Omental fat pad (tissue), 3 donors: ENCODE measurements at regions not wholly inside any gene's neighbourhood (a gene's known extent, or its start where the extent isn't known, plus 50 kb on each side); places are given as distances from the start of the nearest gene placed in this dataset.

Experiments
- ATAC-seq: fragments of 150-250 bp; one replicate; pipeline ENCODE4 v1.9.1; 2016; ENCODE audit warnings: mild to moderate bottlenecking, moderate library complexity; ENCODE audit not compliant: low FRiP score
- DNase-seq: peaks from one replicate; pipeline ENCODE4 v3.0.0-alpha.2; 2019; ENCODE audit warnings: low spot score
- TF ChIP-seq, protein P1 (sequence below), 3 donors: fragments of 450-650 bp; IDR thresholded peaks; one replicate each; pipeline ENCODE4 v1.5.1; 2016 to 2017; ENCODE audit warnings: antibody characterized with exemption in 3 of 3, mild to moderate bottlenecking in 3 of 3, moderate library complexity in 2 of 3

DNA sequence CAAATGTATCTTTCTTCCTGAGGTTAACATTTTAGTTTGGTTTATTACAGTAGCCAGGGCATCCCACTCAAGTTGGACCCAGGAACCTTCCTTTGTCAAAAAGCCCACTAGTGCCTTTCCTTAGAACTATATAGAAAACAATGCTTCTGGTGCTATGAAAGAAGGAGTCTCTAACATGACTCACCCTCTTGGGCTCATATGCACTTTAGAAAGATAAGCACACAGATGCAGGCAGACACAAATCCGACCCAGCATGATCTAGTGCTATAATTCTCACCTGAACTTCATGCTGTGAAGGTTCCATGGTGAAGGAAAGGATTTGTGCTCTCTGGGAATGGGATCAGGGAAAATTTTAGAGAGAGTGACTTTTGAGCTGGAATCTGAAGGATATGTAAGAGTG is 289.4 kb downstream of the ANKRD50 start:
- TF ChIP-seq, protein P1, sequence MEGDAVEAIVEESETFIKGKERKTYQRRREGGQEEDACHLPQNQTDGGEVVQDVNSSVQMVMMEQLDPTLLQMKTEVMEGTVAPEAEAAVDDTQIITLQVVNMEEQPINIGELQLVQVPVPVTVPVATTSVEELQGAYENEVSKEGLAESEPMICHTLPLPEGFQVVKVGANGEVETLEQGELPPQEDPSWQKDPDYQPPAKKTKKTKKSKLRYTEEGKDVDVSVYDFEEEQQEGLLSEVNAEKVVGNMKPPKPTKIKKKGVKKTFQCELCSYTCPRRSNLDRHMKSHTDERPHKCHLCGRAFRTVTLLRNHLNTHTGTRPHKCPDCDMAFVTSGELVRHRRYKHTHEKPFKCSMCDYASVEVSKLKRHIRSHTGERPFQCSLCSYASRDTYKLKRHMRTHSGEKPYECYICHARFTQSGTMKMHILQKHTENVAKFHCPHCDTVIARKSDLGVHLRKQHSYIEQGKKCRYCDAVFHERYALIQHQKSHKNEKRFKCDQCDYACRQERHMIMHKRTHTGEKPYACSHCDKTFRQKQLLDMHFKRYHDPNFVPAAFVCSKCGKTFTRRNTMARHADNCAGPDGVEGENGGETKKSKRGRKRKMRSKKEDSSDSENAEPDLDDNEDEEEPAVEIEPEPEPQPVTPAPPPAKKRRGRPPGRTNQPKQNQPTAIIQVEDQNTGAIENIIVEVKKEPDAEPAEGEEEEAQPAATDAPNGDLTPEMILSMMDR (IDR thresholded peaks at IDR 0.05): no peak
- DNase-seq: no peak
- no peak for ATAC-seq

GRCh38 chr4:124426279-124426678 is 286.3 kb downstream of the ANKRD50 start:
- ATAC-seq: no peak
- TF ChIP-seq, protein P1 (IDR thresholded peaks at IDR 0.05): no peak
- DNase-seq: no peak

DNA sequence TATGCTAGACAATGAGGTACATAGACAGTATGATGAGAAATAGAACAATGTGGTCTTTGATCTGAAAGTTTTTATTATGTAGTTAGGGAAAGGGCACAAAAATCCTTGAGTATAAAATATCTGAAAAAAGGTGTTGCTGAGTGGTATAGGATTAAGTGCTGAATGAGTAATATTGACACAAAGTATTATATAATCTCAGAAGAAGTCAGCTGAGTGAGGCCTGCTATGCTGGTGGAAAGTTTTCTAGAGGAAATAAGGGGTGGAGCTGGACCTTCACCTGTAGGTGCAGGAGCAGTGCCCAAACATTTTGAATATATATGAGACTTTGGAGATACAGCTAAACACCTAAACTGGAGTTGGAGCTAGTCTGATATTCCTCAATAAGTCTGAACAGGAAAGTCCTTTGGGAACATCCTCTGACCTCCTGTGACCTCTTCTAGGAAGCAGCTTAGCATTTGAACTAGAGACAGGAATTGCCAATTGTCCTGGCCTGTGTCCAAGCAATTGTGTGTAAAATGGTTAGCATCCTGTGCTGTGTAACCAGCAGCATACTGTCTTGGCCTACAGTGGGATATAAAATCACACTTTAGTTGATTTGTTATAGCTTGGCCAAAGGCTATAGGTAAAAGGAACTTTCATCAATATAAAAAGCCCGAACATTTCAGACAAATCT is 285.3 kb downstream of the ANKRD50 start:
- DNase-seq (no peak), ATAC-seq (no peak)
- TF ChIP-seq, protein P1 (IDR thresholded peaks at IDR 0.05): no peak

DNA sequence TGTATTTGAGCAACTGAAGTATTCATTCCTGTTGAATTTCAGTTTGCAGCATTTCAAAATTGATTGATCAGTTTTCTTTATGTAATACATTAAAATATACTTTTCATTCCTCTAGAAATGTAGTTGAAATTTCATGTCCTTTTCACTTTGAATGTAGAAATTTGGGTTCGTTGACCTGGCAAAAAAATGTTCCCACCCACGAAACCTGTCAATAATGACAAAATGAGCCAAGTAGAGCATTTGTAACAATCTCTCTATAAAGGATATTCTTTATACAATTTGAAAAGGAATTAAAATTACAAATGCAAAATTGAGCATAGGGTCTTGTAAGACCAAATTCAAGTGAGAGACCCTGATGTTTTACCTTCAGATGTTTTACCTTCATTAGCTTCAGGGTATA is 283.9 kb downstream of the ANKRD50 start:
- ATAC-seq (no peak), DNase-seq (no peak)
- TF ChIP-seq, protein P1 (IDR thresholded peaks at IDR 0.05): no peak

DNA sequence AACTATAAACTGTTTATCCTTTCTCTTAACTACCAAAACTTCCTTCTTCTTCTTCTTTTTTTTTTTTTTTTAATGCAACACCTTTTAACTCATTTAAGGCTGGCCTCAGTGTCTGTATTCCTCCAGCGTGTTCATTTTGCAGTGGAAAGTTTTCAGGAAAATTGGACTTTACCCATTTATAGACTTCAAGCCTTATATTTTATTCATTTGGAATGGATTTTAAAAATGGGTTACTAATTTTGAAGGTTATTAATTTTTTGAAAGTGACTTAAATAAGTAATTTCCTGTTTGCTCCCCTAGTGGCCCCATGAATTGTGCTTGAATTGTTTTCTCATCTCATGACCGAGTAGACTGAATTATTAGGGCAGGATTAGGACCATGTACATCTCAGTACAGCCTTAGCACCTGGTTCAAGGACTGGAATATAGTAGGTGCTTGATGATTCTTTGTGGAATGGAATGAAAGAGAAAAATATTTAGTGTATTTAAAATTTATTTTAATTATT is 282.7 kb downstream of the ANKRD50 start:
- DNase-seq: no peak
- TF ChIP-seq, protein P1 (IDR thresholded peaks at IDR 0.05): no peak
- ATAC-seq: no peak

- ATAC-seq (no peak), DNase-seq (no peak)
- TF ChIP-seq, protein P1 (IDR thresholded peaks at IDR 0.05): no peak
Measured at GRCh38 chr4:124431653-124432192, 280.8 kb downstream of the ANKRD50 start.

- DNase-seq (no peak), ATAC-seq (peak; percentile 57)
- TF ChIP-seq, protein P1 (IDR thresholded peaks at IDR 0.05): no peak
Measured at GRCh38 chr4:124432500-124432899, 280.0 kb downstream of the ANKRD50 start.
